HEK293 (cell line): ENCODE measurements at regions not wholly inside any gene's neighbourhood (a gene's known extent, or its start where the extent isn't known, plus 50 kb on each side); places are given as distances from the start of the nearest gene placed in this dataset.
"Not testable (repeated sequence)": the region's sequence is repeated elsewhere in the genome, so short reads cannot be mapped to it uniquely, and the experiment has no call there.

Experiments used
- CTCF ChIA-PET: fragments of 350-600 bp; formaldehyde crosslinking; extraction: SDS; loops from one replicate; lab custom pipeline; 2021; ENCODE audit warnings: antibody characterized with exemption; lab: Yijun Ruan, JAX
- POLR2A ChIA-PET: fragments of 300-600 bp; formaldehyde crosslinking; extraction: SDS; loops from one replicate; lab custom pipeline; 2020; ENCODE audit warnings: antibody characterized with exemption, inconsistent platforms; lab: Yijun Ruan, JAX
- H3K27ac ChIP-seq: fragments of 200-500 bp; sonication (Bioruptor generic); 2 replicates; pipeline ENCODE4 v1.5.1; 2014; ENCODE audit warnings: low read depth, low read length, control low read depth, inconsistent platforms; ENCODE audit errors: extremely low read depth
- H3K36me3 ChIP-seq, 2 experiments: fragments of 200-500 bp in 1 of 2; sonication (Bioruptor generic) in 1 of 2; 1 replicate in 1 of 2; 2 replicates in 1 of 2; pipeline ENCODE4 v1.5.1; 2014 to 2017; ENCODE audit warnings: inconsistent platforms in 2 of 2, low read length in 2 of 2; ENCODE audit not compliant: control insufficient read depth in 2 of 2, insufficient read depth in 1 of 2
- H3K4me1 ChIP-seq: fragments of 200-500 bp; sonication (Bioruptor generic); 2 replicates; pipeline ENCODE4 v1.5.1; 2014; ENCODE audit warnings: mild to moderate bottlenecking, low read length, inconsistent platforms; ENCODE audit not compliant: control insufficient read depth, insufficient read depth
- H3K4me3 ChIP-seq: 2 replicates; pipeline ENCODE4 v1.5.1; 2011; ENCODE audit warnings: low read depth, mild to moderate bottlenecking, control low read depth, low read length, moderate library complexity
- H3K9me3 ChIP-seq: fragments of 200-500 bp; sonication (Bioruptor generic); 2 replicates; pipeline ENCODE4 v1.5.1; 2014; ENCODE audit warnings: low read depth, low read length, inconsistent platforms; ENCODE audit not compliant: control insufficient read depth, insufficient read depth
- HOXA7 ChIP-seq: sonication (generic); formaldehyde crosslinking; IDR thresholded peaks from 2 replicates; pipeline ENCODE4 v1.8.1; 2022; ENCODE audit warnings: missing genetic modification reagents, borderline replicate concordance
- SCRT2 ChIP-seq: fragments of 450-650 bp; formaldehyde crosslinking; IDR thresholded peaks from 2 replicates; pipeline ENCODE4 v1.5.1; 2016; ENCODE audit warnings: missing biosample characterization, missing genetic modification characterization
- ZBTB21 ChIP-seq: fragments of 450-650 bp; formaldehyde crosslinking; IDR thresholded peaks from 2 replicates; pipeline ENCODE4 v1.5.1; 2017; ENCODE audit warnings: missing biosample characterization, missing genetic modification characterization
- ZNF157 ChIP-seq: fragments of 450-650 bp; formaldehyde crosslinking; IDR thresholded peaks from 2 replicates; pipeline ENCODE4 v1.5.1; 2016; ENCODE audit warnings: missing biosample characterization, missing genetic modification characterization
- ZNF248 ChIP-seq: fragments of 450-650 bp; formaldehyde crosslinking; IDR thresholded peaks from 2 replicates; pipeline ENCODE4 v1.5.1; 2017; ENCODE audit warnings: missing biosample characterization, missing genetic modification characterization
- ZNF701 ChIP-seq: fragments of 450-650 bp; formaldehyde crosslinking; IDR thresholded peaks from 2 replicates; pipeline ENCODE4 v1.5.1; 2016; ENCODE audit warnings: missing biosample characterization, missing genetic modification characterization
- TF ChIP-seq, protein P1 (sequence below): fragments of 450-650 bp; formaldehyde crosslinking; IDR thresholded peaks from 2 replicates; pipeline ENCODE4 v1.5.0; 2017; ENCODE audit warnings: missing biosample characterization, missing genetic modification characterization, borderline replicate concordance
- TF ChIP-seq, protein P2 (sequence below): fragments of 450-650 bp; formaldehyde crosslinking; IDR thresholded peaks from 2 replicates; pipeline ENCODE4 v1.5.1; 2017; ENCODE audit warnings: missing biosample characterization, mild to moderate bottlenecking, missing genetic modification characterization, moderate library complexity
- TF ChIP-seq, protein P3 (sequence below): fragments of 450-650 bp; formaldehyde crosslinking; IDR thresholded peaks from 2 replicates; pipeline ENCODE4 v1.5.1; 2016; ENCODE audit warnings: missing biosample characterization, missing genetic modification characterization, low read depth
- TF ChIP-seq, protein P4 (sequence below): IDR thresholded peaks from 2 replicates; pipeline ENCODE4 v1.6.1; 2011; ENCODE audit warnings: mild to moderate bottlenecking, low read depth, low read length, borderline replicate concordance
- TF ChIP-seq, protein P5 (sequence below): fragments of 450-650 bp; formaldehyde crosslinking; IDR thresholded peaks from 2 replicates; pipeline ENCODE4 v1.5.1; 2017; ENCODE audit warnings: missing biosample characterization, missing genetic modification characterization

DNA sequence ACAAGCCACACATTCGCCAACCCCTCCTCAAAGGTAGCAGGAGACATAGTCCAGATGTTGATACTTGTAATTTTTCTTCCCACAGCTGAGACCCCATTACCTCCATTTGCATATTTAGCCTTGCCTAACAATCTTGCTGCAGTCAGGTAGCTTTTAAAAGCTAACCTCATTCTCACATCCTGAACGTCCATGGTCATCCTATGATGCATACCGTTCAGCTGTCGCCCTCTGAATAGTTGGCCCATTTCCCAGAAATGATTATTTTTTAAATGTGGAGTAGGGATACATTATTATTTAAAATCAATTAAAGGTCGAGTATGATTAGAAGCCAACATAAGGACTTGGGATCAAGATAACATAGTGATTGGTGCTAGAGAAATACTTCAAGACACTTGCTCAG is 165.0 kb downstream of the MEX3B start (continued):
- TF ChIP-seq, protein P1, sequence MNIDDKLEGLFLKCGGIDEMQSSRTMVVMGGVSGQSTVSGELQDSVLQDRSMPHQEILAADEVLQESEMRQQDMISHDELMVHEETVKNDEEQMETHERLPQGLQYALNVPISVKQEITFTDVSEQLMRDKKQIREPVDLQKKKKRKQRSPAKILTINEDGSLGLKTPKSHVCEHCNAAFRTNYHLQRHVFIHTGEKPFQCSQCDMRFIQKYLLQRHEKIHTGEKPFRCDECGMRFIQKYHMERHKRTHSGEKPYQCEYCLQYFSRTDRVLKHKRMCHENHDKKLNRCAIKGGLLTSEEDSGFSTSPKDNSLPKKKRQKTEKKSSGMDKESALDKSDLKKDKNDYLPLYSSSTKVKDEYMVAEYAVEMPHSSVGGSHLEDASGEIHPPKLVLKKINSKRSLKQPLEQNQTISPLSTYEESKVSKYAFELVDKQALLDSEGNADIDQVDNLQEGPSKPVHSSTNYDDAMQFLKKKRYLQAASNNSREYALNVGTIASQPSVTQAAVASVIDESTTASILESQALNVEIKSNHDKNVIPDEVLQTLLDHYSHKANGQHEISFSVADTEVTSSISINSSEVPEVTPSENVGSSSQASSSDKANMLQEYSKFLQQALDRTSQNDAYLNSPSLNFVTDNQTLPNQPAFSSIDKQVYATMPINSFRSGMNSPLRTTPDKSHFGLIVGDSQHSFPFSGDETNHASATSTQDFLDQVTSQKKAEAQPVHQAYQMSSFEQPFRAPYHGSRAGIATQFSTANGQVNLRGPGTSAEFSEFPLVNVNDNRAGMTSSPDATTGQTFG = no peak
- TF ChIP-seq, all 188 proteins: peak for 0

DNA sequence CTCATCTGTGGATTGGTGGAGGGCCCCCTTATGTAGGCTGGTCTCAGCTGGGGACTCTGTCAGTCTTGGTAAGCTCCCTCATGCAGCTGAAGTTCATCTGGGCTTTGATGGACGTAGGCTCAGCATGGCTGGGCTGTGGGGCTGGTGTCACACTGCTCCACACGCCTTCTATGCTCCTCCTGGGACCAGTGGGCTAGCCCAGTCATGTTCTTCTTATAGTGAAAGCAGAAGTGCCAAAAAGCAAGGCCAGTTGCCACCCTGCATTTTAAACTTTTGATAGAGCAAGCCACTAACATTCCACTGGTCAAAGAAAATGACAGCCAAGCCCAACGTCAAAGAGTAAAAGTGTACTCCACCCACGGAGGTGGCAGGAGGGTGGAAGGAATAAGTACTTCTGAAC is 165.5 kb downstream of the MEX3B start:
- TF ChIP-seq ZNF157 (tag by site-specific recombination) = no peak
- TF ChIP-seq, protein P2, sequence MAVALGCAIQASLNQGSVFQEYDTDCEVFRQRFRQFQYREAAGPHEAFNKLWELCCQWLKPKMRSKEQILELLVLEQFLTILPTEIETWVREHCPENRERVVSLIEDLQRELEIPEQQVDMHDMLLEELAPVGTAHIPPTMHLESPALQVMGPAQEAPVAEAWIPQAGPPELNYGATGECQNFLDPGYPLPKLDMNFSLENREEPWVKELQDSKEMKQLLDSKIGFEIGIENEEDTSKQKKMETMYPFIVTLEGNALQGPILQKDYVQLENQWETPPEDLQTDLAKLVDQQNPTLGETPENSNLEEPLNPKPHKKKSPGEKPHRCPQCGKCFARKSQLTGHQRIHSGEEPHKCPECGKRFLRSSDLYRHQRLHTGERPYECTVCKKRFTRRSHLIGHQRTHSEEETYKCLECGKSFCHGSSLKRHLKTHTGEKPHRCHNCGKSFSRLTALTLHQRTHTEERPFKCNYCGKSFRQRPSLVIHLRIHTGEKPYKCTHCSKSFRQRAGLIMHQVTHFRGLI (tag by site-specific recombination) = peak; percentile 49; the same call in 1 of the 2 replicates
- TF ChIP-seq, all 188 proteins: peak for 1
- CTCF ChIA-PET = no interaction called here
- H3K36me3 ChIP-seq = no peaks in the 10 kb centered on the region

DNA sequence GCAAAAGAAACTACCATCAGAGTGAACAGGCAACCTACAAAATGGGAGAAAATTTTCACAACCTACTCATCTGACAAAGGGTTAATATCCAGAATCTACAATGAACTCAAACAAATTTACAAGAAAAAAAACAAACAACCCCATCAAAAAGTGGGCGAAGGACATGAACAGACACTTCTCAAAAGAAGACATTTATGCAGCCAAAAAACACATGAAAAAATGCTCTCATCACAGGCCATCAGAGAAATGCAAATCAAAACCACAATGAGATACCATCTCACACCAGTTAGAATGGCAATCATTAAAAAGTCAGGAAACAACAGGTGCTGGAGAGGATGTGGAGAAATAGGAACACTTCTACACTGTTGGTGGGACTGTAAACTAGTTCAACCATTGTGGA is 170.1 kb downstream of the MEX3B start:
- CTCF ChIA-PET, H3K36me3 ChIP-seq, H3K27ac ChIP-seq, POLR2A ChIA-PET, H3K4me3 ChIP-seq, H3K9me3 ChIP-seq: not testable (repeated sequence)
- peaks cover 13% of the 10 kb centered on the region for H3K4me1 ChIP-seq
- TF ChIP-seq SCRT2 (tag by site-specific recombination) = peak; percentile 46; the same call in 1 of the 2 replicates

More for the DNA sequence above, 165.5 kb downstream of the MEX3B start:
- POLR2A ChIA-PET = no interaction called here
- peaks cover 20% of the 10 kb centered on the region for H3K4me1 ChIP-seq
- peaks cover 2% of the 10 kb centered on the region; the same call in 1 of the 2 replicates for H3K9me3 ChIP-seq
- no peak overlapping the region for H3K4me3 ChIP-seq
- no peak overlapping the region for H3K27ac ChIP-seq

DNA sequence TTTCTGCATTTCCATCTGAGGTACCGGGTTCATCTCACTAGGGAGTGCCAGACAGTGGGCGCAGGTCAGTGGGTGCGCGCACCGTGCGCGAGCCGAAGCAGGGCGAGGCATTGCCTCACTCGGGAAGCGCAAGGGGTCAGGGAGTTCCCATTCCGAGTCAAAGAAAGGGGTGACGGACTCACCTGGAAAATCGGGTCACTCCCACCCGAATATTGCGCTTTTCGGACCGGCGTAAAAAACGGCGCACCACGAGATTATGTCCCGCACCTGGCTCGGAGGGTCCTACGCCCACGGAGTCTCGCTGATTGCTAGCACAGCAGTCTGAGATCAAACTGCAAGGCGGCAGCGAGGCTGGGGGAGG is 175.1 kb downstream of the MEX3B start:
- CTCF ChIA-PET, H3K4me3 ChIP-seq, H3K9me3 ChIP-seq, POLR2A ChIA-PET, H3K4me1 ChIP-seq, H3K27ac ChIP-seq: not testable (repeated sequence)
- H3K36me3 ChIP-seq = peaks cover 0 to 10% of the 10 kb centered on the region in 2 experiments; a peak in 1 of 3 replicates

DNA sequence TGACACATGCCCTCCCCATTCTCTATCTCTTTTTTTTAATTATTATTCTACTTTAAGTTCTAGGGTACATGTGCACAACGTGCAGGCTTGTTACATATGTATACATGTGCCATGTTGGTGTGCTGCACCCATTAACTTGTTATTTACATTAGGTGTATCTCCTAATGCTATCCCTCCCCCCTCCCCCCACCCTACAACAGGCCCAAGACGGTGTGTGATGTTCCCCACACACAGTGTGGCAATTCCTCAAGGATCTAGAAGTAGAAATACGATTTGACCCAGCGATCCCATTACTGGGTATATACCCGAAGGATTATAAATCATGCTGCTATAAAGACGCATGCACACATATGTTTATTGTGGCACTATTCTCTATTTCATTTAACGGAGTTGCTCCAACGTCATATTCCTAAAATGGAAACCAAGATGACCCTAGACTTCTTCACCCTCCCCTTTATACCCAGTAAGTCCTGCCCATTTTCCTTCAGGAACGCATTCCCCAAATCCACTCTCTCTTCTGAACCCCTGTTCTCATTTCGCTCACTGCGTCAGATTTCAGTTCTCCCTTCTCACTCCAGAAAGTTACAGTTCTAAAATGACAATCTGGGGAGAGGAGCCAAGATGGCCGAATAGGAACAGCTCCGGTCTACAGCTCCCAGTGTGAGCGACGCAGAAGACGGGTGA is 175.6 kb downstream of the MEX3B start:
- H3K4me1 ChIP-seq, H3K9me3 ChIP-seq, H3K4me3 ChIP-seq, H3K27ac ChIP-seq, POLR2A ChIA-PET, CTCF ChIA-PET: not testable (repeated sequence)
- peaks cover 0 to 11% of the 10 kb centered on the region in 2 experiments; a peak in 1 of 3 replicates for H3K36me3 ChIP-seq

DNA sequence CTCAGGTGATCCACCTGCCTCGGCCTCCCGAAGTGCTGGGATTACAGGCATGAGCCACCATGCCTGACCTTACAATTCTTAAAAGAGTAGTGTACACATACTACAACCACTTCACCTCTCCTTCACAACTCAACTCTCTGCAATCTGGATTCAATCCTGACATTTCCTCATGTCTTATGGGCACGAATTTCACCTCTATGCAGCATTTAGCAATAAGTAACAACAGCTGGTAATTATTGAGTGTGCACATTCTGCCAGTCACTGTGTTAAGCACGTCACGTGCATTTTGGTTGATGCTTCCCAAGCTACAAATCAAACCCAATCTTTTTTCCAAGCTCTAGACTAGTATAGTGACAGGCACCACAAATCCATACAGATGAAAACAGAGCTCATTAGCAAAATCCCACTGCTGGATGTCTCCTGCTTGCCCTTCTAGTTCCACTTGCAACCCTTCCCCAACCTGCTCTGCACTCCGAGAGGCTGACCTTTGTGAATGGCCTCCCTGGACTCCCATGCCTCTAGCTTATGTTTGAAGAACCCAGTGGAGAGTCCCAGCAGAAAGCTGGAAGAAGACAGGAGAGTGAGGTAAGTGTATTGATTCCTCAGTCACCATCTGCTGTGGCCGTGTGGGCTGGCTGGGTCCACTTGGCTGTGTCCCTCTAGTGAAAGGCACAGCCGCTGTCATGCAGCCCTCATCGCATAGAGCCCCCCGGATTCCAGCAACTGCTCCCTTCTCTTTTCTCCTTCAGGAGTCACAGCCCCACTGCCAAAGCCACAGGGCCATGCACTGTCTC is 176.5 kb downstream of the MEX3B start:
- Histone ChIP-seq H3K27ac (no peak overlapping the region), H3K4me1 (no peaks in the 10 kb centered on the region), H3K4me3 (no peak overlapping the region), H3K9me3 (no peaks in the 10 kb centered on the region), H3K36me3 (peaks cover 0 to 17% of the 10 kb centered on the region in 2 experiments; a peak in 1 of 3 replicates)
- ChIA-PET CTCF (no interaction called here), POLR2A (no interaction called here)
- TF ChIP-seq HOXA7 (CRISPR knock-in tag) (no peak), ZNF701 (no peak), ZNF248 (no peak), ZBTB21 (no peak)
- TF ChIP-seq, protein P3, sequence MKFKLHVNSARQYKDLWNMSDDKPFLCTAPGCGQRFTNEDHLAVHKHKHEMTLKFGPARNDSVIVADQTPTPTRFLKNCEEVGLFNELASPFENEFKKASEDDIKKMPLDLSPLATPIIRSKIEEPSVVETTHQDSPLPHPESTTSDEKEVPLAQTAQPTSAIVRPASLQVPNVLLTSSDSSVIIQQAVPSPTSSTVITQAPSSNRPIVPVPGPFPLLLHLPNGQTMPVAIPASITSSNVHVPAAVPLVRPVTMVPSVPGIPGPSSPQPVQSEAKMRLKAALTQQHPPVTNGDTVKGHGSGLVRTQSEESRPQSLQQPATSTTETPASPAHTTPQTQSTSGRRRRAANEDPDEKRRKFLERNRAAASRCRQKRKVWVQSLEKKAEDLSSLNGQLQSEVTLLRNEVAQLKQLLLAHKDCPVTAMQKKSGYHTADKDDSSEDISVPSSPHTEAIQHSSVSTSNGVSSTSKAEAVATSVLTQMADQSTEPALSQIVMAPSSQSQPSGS (tag by site-specific recombination) = no peak
- TF ChIP-seq, protein P4, sequence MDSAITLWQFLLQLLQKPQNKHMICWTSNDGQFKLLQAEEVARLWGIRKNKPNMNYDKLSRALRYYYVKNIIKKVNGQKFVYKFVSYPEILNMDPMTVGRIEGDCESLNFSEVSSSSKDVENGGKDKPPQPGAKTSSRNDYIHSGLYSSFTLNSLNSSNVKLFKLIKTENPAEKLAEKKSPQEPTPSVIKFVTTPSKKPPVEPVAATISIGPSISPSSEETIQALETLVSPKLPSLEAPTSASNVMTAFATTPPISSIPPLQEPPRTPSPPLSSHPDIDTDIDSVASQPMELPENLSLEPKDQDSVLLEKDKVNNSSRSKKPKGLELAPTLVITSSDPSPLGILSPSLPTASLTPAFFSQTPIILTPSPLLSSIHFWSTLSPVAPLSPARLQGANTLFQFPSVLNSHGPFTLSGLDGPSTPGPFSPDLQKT = no peak
- TF ChIP-seq, protein P5, sequence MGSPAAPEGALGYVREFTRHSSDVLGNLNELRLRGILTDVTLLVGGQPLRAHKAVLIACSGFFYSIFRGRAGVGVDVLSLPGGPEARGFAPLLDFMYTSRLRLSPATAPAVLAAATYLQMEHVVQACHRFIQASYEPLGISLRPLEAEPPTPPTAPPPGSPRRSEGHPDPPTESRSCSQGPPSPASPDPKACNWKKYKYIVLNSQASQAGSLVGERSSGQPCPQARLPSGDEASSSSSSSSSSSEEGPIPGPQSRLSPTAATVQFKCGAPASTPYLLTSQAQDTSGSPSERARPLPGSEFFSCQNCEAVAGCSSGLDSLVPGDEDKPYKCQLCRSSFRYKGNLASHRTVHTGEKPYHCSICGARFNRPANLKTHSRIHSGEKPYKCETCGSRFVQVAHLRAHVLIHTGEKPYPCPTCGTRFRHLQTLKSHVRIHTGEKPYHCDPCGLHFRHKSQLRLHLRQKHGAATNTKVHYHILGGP (tag by site-specific recombination) = no peak
